GM12874 (cell line): ENCODE measurements at regions not wholly inside any gene's neighbourhood (a gene's known extent, or its start where the extent isn't known, plus 50 kb on each side); places are given as distances from the start of the nearest gene placed in this dataset.

Experiments used
- TF ChIP-seq, protein P1 (sequence below): IDR thresholded peaks from 2 replicates; pipeline ENCODE4 v1.5.1; 2011; ENCODE audit warnings: low read depth, mild to moderate bottlenecking, control low read depth, low read length, moderate library complexity; ENCODE audit not compliant: insufficient read depth

DNA sequence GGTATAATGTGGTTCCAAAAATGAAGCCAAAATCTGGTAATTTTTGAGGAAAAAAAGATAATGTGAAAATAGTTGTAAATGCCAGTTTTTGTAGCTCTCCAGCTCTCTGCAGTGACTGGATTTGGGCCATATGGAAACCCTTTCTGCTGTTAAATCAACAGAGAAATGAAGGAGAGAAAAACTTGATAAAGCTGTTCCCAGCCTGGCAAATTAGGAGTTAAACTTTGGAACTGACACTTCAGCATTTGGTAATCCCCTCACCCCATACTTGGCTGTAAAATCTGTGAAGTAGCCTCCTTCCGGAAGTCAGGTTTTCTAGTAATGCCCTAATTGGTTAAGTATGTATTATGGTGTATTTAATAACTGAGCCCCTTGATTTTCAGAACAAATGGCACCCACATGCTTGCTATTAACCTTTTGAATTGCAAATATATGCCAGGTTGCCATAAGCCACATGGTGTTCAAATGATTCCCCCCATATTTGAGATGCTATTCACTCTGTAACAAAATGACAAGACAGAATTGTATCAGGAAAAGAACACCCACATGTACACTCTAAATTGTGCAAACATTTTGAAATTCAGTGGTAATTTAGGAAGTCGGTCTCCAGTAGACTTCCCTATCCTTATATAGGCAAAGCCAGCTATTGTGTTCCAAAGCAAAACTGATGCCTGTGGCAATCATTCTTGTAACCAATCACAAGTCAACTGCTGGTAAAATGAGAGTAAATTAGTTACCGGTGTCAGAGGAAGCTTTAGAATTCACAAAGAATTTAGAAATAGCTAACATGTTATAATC lies 96.3 kb upstream of the ADAMTS3 start:
- TF ChIP-seq, protein P1, sequence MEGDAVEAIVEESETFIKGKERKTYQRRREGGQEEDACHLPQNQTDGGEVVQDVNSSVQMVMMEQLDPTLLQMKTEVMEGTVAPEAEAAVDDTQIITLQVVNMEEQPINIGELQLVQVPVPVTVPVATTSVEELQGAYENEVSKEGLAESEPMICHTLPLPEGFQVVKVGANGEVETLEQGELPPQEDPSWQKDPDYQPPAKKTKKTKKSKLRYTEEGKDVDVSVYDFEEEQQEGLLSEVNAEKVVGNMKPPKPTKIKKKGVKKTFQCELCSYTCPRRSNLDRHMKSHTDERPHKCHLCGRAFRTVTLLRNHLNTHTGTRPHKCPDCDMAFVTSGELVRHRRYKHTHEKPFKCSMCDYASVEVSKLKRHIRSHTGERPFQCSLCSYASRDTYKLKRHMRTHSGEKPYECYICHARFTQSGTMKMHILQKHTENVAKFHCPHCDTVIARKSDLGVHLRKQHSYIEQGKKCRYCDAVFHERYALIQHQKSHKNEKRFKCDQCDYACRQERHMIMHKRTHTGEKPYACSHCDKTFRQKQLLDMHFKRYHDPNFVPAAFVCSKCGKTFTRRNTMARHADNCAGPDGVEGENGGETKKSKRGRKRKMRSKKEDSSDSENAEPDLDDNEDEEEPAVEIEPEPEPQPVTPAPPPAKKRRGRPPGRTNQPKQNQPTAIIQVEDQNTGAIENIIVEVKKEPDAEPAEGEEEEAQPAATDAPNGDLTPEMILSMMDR, result no peak

DNA sequence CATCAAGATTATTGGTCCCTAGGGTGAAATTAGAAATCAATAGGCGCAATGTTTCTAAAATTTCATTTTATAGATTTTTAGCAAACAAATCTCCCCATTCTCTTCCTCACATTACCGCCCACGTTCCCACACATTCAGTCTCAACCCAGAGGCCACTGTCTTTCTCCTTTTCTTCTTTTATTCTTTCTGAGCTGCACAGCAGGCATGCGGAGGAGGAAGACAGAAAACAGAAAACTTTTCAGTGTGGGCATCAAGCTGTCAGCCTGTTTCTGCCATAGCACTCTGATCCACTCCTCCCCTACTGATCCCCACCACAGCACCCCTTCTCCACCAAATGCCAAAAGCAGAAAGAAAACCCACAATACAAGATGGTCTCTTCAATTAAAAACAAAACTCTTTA lies 94.8 kb upstream of the ADAMTS3 start:
- TF ChIP-seq, protein P1, result no peak

DNA sequence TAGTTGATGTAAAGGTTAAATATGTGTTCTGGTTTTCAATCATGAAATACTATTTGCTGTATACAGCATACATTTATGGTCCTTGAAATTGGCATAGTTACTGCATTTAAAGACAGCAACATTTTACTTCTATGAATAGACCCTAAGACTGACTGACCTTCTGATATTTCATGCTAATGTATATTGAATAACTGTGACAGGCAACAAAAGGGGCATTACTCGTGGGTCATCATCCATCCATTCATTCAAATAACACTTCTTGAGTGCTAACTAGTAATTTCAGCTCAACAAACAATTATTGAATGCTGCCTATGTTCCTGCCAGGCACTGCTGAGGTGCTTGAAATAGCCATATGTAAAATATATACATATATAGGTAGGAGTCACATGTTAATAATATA lies 92.8 kb upstream of the ADAMTS3 start:
- TF ChIP-seq, protein P1, result no peak

DNA sequence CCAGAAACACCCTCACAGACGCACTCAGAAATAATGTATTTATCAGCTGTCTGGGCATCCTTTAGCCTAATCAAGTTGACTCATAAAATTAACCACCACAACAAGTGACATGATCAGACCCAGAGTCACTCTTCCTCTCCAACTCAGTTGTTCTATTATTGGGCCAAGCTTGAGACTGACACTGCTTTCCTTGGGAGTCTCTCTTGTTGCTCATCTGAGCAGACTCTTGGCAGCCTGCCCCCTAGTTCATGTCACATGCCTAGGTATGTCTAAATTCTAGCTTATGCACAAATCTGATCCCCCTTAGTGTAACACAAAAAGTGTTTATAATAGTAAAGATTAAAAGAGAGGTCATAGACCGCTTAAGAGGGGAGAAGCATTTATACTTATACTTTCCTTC lies 72.6 kb upstream of the ADAMTS3 start:
- TF ChIP-seq, protein P1, result no peak

DNA sequence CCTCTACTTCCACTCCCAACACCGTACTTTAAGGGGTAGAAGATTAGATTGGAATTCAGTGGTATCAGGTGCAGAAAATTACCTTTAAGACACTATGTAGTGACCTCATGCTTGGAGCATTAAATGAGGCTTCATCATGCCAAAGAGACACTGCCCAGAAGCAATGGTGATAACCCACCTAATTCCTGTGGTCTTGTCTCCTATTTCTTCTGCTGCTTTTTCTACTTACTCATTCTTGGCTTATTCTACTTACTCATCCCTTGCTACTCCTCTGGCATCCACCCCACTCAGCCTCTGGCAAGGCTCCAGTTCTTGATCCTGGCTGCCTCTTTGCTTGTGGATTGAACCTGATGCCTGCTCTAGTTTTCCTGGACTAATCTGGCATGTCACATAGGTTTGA lies 62.3 kb upstream of the ADAMTS3 start:
- TF ChIP-seq, protein P1, result no peak

DNA sequence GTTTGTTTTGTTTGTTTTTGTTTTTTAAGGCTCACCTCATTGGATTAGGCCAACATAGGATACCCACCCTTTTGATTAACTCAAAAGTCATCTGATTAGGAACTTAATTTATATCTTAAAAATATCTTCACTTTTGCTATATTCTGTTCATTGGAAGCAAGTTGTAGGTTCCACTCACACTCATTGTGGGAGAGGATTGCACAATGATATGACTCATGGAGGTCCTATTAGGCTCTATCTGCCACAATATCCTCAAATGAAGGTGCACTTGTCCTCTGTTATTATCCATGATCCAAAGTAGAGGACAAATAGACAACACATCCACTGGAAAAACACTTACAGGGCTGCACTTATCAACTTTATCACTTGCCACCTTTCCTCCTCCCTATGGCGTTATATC lies 60.5 kb upstream of the ADAMTS3 start:
- TF ChIP-seq, protein P1, result no peak

DNA sequence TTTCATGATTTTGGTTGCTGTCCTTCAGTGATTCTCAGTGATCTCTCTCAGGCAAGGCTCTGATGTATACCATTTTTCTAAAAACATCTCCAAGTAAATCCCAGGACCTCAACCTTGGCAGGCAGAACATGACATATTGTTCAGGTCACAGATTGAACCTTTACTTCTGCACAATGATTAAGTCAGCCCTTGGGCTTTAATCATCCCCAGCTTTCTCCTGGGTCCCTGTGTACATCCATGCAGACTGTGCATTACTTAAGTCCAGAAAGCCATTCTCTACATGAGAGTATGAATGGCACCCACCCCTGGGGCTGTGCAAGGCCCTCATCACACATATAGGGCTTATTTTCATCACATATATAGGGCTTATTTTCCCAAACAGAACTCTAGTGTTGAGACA lies 58.7 kb upstream of the ADAMTS3 start:
- TF ChIP-seq, protein P1, result no peak
